Naive thymus-derived CD4-positive, alpha-beta T cell (primary cell): ENCODE measurements at regions not wholly inside any gene's neighbourhood (a gene's known extent, or its start where the extent isn't known, plus 50 kb on each side); places are given as distances from the start of the nearest gene placed in this dataset.

Source experiments
- ATAC-seq: fragments of 150-1000 bp; cut with Tn5 transposase; 2 replicates; pipeline ENCODE4 v1.10.0; 2021; ENCODE audit warnings: mild to moderate bottlenecking, moderate library complexity
- CTCF ChIA-PET: fragments of 350-600 bp; sonication (Branson Sonifier 250); formaldehyde crosslinking; loops from one replicate; lab custom pipeline; 2021; ENCODE audit warnings: antibody characterized with exemption; lab: Charles Lee
- POLR2A ChIA-PET: fragments of 350-600 bp; sonication (Branson Sonifier 250); formaldehyde crosslinking; loops from one replicate; lab custom pipeline; 2021; ENCODE audit warnings: antibody characterized with exemption, inconsistent platforms; lab: Charles Lee
- DNase-seq, 9 donors: peaks; one replicate each; pipeline versions ENCODE4 v3.0.0 to v3.0.0-alpha.2; 2020 to 2022; ENCODE audit warnings: mixed read lengths in 1 of 9
- H3K27ac ChIP-seq: one replicate; pipeline ENCODE4 v1.7.0; 2013; ENCODE audit warnings: mild to moderate bottlenecking, low read depth, low read length, moderate library complexity
- H3K27me3 ChIP-seq, 2 donors: one replicate each; pipeline ENCODE4 v1.7.0; 2013; ENCODE audit warnings: low read length in 2 of 2, mild to moderate bottlenecking in 2 of 2, moderate library complexity in 2 of 2; ENCODE audit not compliant: control insufficient read depth in 2 of 2, insufficient read depth in 2 of 2
- H3K36me3 ChIP-seq, 3 experiments: 1 replicate in 2 of 3; 2 replicates in 1 of 3; pipeline ENCODE4 v1.7.0; 2013; ENCODE audit warnings: low read length in 3 of 3, mild to moderate bottlenecking in 3 of 3, moderate library complexity in 1 of 3; ENCODE audit not compliant: insufficient read depth in 3 of 3, control insufficient read depth in 2 of 3
- H3K4me1 ChIP-seq, 2 donors: one replicate each; pipeline ENCODE4 v1.7.0; 2013; ENCODE audit warnings: low read length in 2 of 2, mild to moderate bottlenecking in 2 of 2, moderate library complexity in 1 of 2; ENCODE audit not compliant: control insufficient read depth in 2 of 2, insufficient read depth in 2 of 2
- H3K4me3 ChIP-seq: 2 replicates; pipeline ENCODE4 v1.7.0; 2013; ENCODE audit warnings: mild to moderate bottlenecking, low read length
- H3K9me3 ChIP-seq, 3 experiments: 1 replicate in 2 of 3; 2 replicates in 1 of 3; pipeline ENCODE4 v1.7.0; 2013; ENCODE audit warnings: low read length in 3 of 3; ENCODE audit not compliant: control insufficient read depth in 2 of 3
- H3K27ac Mint-ChIP-seq, 9 donors: one replicate each; pipeline ENCODE4 v1.8.0; 2020 to 2022; ENCODE audit warnings: mixed read lengths in 9 of 9, mild to moderate bottlenecking in 8 of 9, moderate library complexity in 5 of 9, inconsistent platforms in 2 of 9
- H3K27me3 Mint-ChIP-seq, 5 donors: one replicate each; pipeline ENCODE4 v1.8.0; 2021 to 2022; ENCODE audit warnings: mixed read lengths in 5 of 5, mild to moderate bottlenecking in 1 of 5
- H3K36me3 Mint-ChIP-seq, 5 donors: one replicate each; pipeline ENCODE4 v1.8.0; 2020 to 2022; ENCODE audit warnings: mixed read lengths in 5 of 5, mild to moderate bottlenecking in 3 of 5, inconsistent platforms in 1 of 5
- H3K4me1 Mint-ChIP-seq, 7 donors: one replicate each; pipeline ENCODE4 v1.8.0; 2020 to 2022; ENCODE audit warnings: mixed read lengths in 7 of 7, mild to moderate bottlenecking in 3 of 7, inconsistent platforms in 1 of 7
- H3K4me3 Mint-ChIP-seq, 10 donors: one replicate each; pipeline ENCODE4 v1.8.0; 2020 to 2022; ENCODE audit warnings: mild to moderate bottlenecking in 10 of 10, mixed read lengths in 10 of 10, moderate library complexity in 6 of 10, inconsistent platforms in 2 of 10
- H3K9me3 Mint-ChIP-seq, 11 donors: one replicate each; pipeline ENCODE4 v1.8.0; 2020 to 2022; ENCODE audit warnings: mixed read lengths in 11 of 11, mild to moderate bottlenecking in 4 of 11, inconsistent platforms in 1 of 11, moderate library complexity in 1 of 11
- intact Hi-C, 2 donors: fragments of 100-400 bp; cut with micrococcal nuclease; formaldehyde crosslinking; loops; one replicate each; pipeline ENCODE4 v1.15.1; 2023

DNA sequence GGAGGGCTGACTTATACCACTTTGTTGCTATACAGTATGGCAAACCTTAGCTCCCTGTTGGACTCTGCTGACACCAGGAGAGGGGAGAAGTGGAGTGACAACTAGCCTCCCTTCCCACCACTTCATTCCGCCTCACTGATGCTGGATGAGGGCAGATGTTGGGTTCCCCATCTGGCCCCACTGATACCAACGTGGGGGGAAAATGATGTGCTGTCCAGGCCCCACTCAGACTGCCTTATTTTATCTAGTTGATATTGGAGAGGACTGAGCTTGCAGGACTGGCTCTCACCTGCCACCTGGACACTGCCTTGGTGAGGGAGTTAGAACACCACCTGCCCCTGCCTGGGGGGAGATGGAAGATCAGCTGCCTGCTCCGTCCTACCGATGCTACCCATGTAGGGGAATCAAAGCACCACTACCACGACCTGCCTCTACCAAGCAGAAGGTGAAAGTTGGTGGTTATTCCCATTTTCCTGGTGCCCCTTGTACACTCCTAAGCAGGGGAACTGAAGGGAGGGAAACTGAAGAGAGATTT, 292.1 kb downstream of the GADD45G start:
- H3K27me3 ChIP-seq = no peaks in the 10 kb centered on the region
- POLR2A ChIA-PET = no interaction called here
- Mint-ChIP-seq H3K4me1 (no peaks in the 10 kb centered on the region), H3K36me3 (no peaks in the 10 kb centered on the region), H3K27me3 (peaks cover 0 to 64% (median 15%) of the 10 kb centered on the region in 5 donors), H3K27ac (no peak overlapping the region), H3K9me3 (peaks cover 0 to 2% (median 0%) of the 10 kb centered on the region in 11 donors), H3K4me3 (no peak overlapping the region)
- ATAC-seq (no peak), DNase-seq (no peak)
- CTCF ChIA-PET = interaction anchor here (0.6 kb wide), 1 partner anchor 67 kb away, joined by 3 read pairs; no protein-coding TSS in a partner anchor
- no peaks in the 10 kb centered on the region for H3K9me3 ChIP-seq
- no peak overlapping the region for H3K27ac ChIP-seq
- H3K36me3 ChIP-seq = no peaks in the 10 kb centered on the region
- no peak overlapping the region for H3K4me3 ChIP-seq
- intact Hi-C loops = no loop called here
- no peaks in the 10 kb centered on the region for H3K4me1 ChIP-seq

DNA sequence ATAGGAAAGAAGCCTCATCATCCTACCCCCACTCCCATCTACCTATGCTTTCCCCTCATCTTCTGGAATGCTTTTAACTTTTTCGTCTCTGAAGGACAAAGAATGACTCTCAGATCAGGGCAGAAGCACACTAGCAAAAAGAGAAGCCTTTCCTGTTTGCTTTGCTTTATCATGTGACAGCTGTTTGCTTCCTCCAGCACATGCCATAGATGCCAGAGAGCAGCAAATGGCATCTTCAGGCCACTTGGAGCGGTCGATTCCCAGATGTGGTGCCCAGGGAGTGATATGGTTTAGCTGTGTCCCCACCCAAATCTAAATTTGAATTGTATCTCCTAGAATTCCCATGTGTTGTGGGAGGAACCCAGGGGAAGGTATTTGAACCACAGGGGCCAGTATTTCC, 294.8 kb downstream of the GADD45G start:
- Mint-ChIP-seq H3K27me3 (peaks cover 5 to 77% (median 21%) of the 10 kb centered on the region in 5 donors), H3K9me3 (peaks cover 0 to 2% (median 0%) of the 10 kb centered on the region in 11 donors), H3K4me1 (no peaks in the 10 kb centered on the region), H3K36me3 (no peaks in the 10 kb centered on the region), H3K4me3 (no peak overlapping the region), H3K27ac (no peak overlapping the region)
- ChIA-PET POLR2A (no interaction called here), CTCF (no interaction called here)
- intact Hi-C loops = no loop called here
- Histone ChIP-seq H3K4me3 (no peak overlapping the region), H3K27ac (no peak overlapping the region), H3K27me3 (no peaks in the 10 kb centered on the region), H3K4me1 (no peaks in the 10 kb centered on the region), H3K9me3 (no peaks in the 10 kb centered on the region), H3K36me3 (no peaks in the 10 kb centered on the region)
- ATAC-seq (no peak), DNase-seq (no peak)

DNA sequence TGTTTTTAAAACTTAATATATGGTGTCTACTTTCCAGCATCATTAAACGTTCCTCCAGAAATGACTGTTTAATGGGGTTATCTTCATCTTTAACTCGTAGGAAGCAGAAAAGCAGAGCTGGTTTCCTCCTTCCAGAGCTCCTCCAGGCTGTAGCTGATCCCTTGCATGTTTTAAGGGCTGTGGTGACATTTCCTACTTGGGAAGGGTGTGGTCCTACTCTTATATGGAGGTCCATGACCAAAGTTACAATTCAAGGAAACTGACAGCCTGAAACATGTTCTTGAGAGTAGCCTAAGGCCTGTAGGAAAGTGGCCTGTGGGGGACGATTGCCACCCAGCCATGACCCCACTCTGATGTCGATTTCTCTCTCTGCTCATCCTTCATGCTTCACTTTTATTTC, 297.1 kb downstream of the GADD45G start:
- Mint-ChIP-seq H3K36me3 (no peaks in the 10 kb centered on the region), H3K27ac (no peak overlapping the region), H3K4me1 (peaks cover 0 to under 1% (median 0%) of the 10 kb centered on the region in 7 donors), H3K4me3 (no peak overlapping the region), H3K9me3 (peaks cover 0 to 2% (median 0%) of the 10 kb centered on the region in 11 donors), H3K27me3 (peaks cover 5 to 67% (median 21%) of the 10 kb centered on the region in 5 donors)
- Histone ChIP-seq H3K4me3 (no peak overlapping the region), H3K36me3 (no peaks in the 10 kb centered on the region), H3K9me3 (no peaks in the 10 kb centered on the region), H3K27ac (no peak overlapping the region), H3K4me1 (no peaks in the 10 kb centered on the region), H3K27me3 (no peaks in the 10 kb centered on the region)
- ATAC-seq (no peak), DNase-seq (no peak)
- ChIA-PET CTCF (interaction anchor here (0.9 kb wide), 1 partner anchor 118 kb away, joined by 4 read pairs; no protein-coding TSS in a partner anchor), POLR2A (no interaction called here)
- intact Hi-C loops = no loop called here

DNA sequence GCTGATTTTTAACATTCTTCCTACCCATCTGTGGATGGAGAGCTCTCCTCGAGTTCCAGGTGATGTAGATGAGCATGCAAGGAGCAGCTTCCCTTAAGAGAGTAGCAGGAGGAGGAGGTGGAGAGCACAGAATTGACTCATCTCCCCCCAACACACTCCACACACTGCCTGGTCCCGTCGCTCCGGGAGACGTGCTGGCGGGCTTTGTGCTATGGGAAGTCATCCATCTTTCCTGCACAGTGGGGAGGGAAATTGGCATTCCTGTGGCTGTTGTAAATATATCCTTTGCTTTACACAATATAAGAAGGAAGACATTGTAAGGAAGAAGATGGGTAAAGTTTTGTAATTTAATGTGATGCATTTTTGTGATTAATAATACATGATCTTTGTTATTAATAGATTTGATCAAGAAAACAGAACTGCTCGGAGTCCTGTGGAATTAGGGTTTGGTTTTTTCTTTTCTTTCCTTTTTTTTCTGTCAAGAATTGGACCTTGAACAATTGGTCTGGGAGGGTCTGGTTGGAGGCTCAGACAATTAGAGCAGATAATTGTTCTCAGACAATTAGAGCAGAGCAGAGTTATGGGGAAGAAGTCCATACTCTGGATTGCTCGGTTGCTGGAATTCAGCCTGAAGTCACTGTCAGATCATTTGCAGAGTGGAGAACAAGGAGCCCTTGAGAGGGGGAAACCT, 297.8 kb downstream of the GADD45G start:
- DNase-seq (no peak), ATAC-seq (no peak)
- intact Hi-C loops = no loop called here
- H3K27ac ChIP-seq = no peak overlapping the region
- Mint-ChIP-seq H3K36me3 (no peaks in the 10 kb centered on the region), H3K27ac (no peak overlapping the region), H3K4me1 (peaks cover 0 to 4% (median 0%) of the 10 kb centered on the region in 7 donors), H3K9me3 (peaks cover 0 to 2% (median 0%) of the 10 kb centered on the region in 11 donors), H3K27me3 (peaks cover 5 to 68% (median 21%) of the 10 kb centered on the region in 5 donors), H3K4me3 (no peak overlapping the region)
- CTCF ChIA-PET = interaction anchor here (0.9 kb wide), 1 partner anchor 118 kb away, joined by 4 read pairs; no protein-coding TSS in a partner anchor
- H3K36me3 ChIP-seq = no peaks in the 10 kb centered on the region
- POLR2A ChIA-PET = no interaction called here
- no peaks in the 10 kb centered on the region for H3K9me3 ChIP-seq
- H3K4me1 ChIP-seq = no peaks in the 10 kb centered on the region
- H3K27me3 ChIP-seq = no peaks in the 10 kb centered on the region
- H3K4me3 ChIP-seq = no peak overlapping the region

DNA sequence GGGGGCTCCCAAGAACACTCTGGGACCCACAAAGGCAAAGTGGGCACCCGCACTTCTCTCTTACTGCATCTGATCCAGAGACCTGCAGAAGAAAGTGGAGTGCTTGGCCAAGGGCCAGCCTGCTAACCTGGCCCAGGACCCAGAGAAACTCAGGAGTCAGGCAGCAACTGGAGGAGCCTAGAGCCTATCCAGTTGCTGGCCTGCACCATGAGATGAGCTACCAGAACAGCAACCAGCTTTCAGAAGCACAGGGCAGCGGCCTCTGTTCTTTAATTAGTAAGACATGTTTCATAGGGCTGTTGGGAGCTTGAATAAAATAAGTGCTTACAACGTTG, 298.3 kb downstream of the GADD45G start:
- no peaks in the 10 kb centered on the region for H3K27me3 ChIP-seq
- H3K27ac ChIP-seq = no peak overlapping the region
- Mint-ChIP-seq H3K4me1 (peaks cover 0 to 4% (median 0%) of the 10 kb centered on the region in 7 donors), H3K9me3 (peaks cover 0 to 2% (median 0%) of the 10 kb centered on the region in 11 donors), H3K27me3 (peaks cover 5 to 69% (median 21%) of the 10 kb centered on the region in 5 donors), H3K36me3 (peaks cover 0 to under 1% (median 0%) of the 10 kb centered on the region in 5 donors), H3K27ac (no peak overlapping the region), H3K4me3 (no peak overlapping the region)
- H3K4me1 ChIP-seq = no peaks in the 10 kb centered on the region
- intact Hi-C loops = no loop called here
- H3K36me3 ChIP-seq = no peaks in the 10 kb centered on the region
- no peak overlapping the region for H3K4me3 ChIP-seq
- ATAC-seq = no peak
- ChIA-PET CTCF (no interaction called here), POLR2A (no interaction called here)
- no peak for DNase-seq
- no peaks in the 10 kb centered on the region for H3K9me3 ChIP-seq

DNA sequence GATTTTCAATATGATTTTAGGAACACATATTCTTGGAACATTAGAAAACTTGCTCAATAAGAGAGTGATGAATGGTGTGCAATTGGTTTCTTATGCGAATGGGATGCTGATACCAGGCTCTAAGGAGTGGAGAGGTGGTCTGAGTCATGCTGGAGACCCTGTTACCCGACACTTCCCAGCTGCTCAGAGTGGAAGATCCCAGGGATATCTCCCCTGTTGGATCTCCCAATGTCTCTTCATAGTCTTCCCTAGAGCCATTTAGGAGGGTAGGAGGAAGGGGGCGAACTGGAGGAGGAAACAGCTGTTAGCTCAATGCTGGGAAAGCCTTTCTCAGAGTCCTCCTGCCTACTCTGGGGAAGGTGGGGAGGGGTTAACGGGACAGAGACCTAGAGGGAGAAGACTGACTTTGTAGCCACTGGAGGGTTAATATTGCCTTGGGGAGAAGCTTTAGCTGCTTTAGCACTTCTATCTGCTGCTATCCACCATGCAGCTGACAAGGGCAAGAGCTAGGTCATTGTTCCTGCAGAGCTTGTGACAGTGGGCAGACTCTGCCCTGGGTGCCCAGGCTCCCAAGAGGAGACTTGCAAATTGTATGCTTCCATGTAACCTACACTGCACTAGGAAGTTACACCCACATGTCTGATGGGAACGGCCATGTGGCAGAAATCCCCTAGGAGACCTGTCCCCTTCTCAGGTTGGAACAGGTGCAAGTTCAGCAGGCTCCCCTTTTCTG, 301.0 kb downstream of the GADD45G start:
- Histone ChIP-seq H3K9me3 (no peaks in the 10 kb centered on the region), H3K4me3 (no peak overlapping the region), H3K36me3 (no peaks in the 10 kb centered on the region), H3K4me1 (no peaks in the 10 kb centered on the region), H3K27ac (no peak overlapping the region), H3K27me3 (no peaks in the 10 kb centered on the region)
- DNase-seq = no peak
- peaks cover 0 to 4% (median 0%) of the 10 kb centered on the region in 7 donors for H3K4me1 Mint-ChIP-seq
- H3K36me3 Mint-ChIP-seq = peaks cover 0 to 2% (median 0%) of the 10 kb centered on the region in 5 donors
- ChIA-PET CTCF (no interaction called here), POLR2A (no interaction called here)
- H3K27ac Mint-ChIP-seq = no peak overlapping the region
- intact Hi-C loops = no loop called here
- no peak overlapping the region for H3K4me3 Mint-ChIP-seq
- no peak for ATAC-seq
- H3K27me3 Mint-ChIP-seq = peaks cover 10 to 63% (median 12%) of the 10 kb centered on the region in 5 donors
- peaks cover 0 to 4% (median 0%) of the 10 kb centered on the region in 11 donors for H3K9me3 Mint-ChIP-seq
